ENCODE measurements at regions not wholly inside any gene's neighbourhood (a gene's known extent, or its start where the extent isn't known, plus 50 kb on each side); places are given as distances from the start of the nearest gene placed in this dataset.

DNA sequence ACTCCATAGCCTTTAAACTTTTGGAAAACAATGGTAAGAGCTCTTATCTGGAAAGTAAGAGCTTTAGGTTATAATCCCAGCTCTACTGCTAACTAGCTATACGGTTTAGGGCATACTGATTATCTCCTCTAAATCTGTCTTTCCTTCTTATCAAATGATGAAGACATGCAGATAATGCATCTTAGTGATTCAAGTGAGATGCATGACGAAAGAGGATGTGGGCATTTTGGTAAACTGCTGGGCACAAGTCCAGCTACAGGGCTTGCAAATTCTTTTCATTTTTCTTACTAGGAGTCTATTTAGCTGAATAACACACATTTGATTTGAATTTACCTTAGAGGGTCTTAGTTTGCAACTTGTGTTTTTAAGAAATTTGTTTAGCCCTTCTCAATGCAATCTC, 1604.8 kb upstream of the ZEB2 start:
- TF ChIP-seq ZC3H10 (CRISPR knock-in tag; IDR thresholded peaks at IDR 0.05) (no peak), ISL1 (CRISPR knock-in tag; IDR thresholded peaks at IDR 0.05) (peak; percentile 29; the same call in 1 of the 2 replicates)
- peak; percentile 67 for ATAC-seq

DNA sequence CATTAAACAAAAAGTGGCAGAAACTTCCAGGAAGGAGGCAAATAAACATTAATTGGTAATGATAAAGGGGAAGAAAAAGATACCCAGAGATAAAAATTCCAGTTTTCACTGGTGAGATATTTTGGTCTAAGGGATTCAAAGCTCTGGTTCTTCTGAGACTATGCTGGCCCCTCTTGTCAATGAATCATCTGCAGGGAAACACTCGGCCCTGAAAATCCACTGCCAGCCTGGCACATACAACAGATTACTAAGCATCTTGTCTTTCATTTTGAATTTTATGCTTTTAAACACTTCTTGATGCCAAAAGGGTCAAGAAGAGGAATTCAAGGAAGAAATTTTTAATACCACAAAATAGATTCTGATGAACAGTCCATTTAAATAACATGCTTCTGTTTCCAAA, 1603.8 kb upstream of the ZEB2 start:
- peak; percentile 86 for ATAC-seq
- TF ChIP-seq TCF4 (CRISPR knock-in tag; IDR thresholded peaks at IDR 0.05; ENCODE audit: borderline replicate concordance) (no peak), ARNTL (CRISPR knock-in tag; IDR thresholded peaks at IDR 0.05; ENCODE audit: borderline replicate concordance, low read depth) (no peak), CREB5 (CRISPR knock-in tag; IDR thresholded peaks at IDR 0.05; ENCODE audit: low read depth) (no peak), CSDC2 (CRISPR knock-in tag; IDR thresholded peaks at IDR 0.05) (no peak), CSRNP3 (CRISPR knock-in tag; IDR thresholded peaks at IDR 0.05) (no peak)

- no peak; the same call in 2 of the 3 replicates for ATAC-seq
- TF ChIP-seq CSRNP3 (CRISPR knock-in tag; IDR thresholded peaks at IDR 0.05) (no peak), OSR1 (CRISPR knock-in tag; IDR thresholded peaks at IDR 0.05) (no peak), BACH2 (CRISPR knock-in tag; IDR thresholded peaks at IDR 0.05; ENCODE audit: borderline replicate concordance) (no peak), ZFP30 (CRISPR knock-in tag; IDR thresholded peaks at IDR 0.05) (no peak), ESRRG (CRISPR knock-in tag; IDR thresholded peaks at IDR 0.05) (no peak), CREB5 (CRISPR knock-in tag; IDR thresholded peaks at IDR 0.05; ENCODE audit: low read depth) (no peak), PPARA (CRISPR knock-in tag; IDR thresholded peaks at IDR 0.05; ENCODE audit: borderline replicate concordance) (no peak), SNAI2 (CRISPR knock-in tag; IDR thresholded peaks at IDR 0.05) (no peak)
These were observed 1603.3 kb upstream of the ZEB2 start for GRCh38 chr2:146123256-146123655.

DNA sequence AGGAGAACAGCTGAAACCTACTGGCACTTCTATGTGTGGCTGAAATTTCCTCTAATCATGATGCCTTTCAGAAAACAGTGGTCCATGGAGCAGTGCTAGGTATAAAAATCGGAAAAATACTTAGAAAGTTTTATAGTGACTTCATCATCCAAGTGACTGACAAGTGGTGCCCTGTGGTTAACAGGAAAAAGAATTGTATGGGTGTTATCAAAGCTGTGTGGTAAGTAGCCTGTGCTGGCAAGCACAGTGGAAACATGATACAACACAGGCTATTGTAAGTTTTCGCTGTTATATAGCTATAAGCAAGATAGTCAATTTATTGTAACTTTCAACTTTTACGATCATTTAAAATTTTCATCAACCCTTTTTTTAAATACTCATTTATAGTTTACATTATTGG, 1599.7 kb upstream of the ZEB2 start:
- TF ChIP-seq RARB (CRISPR knock-in tag; IDR thresholded peaks at IDR 0.05) (no peak), ZNF8 (CRISPR knock-in tag; IDR thresholded peaks at IDR 0.05) (no peak), PPARA (CRISPR knock-in tag; IDR thresholded peaks at IDR 0.05; ENCODE audit: borderline replicate concordance) (no peak), TSHZ2 (CRISPR knock-in tag; IDR thresholded peaks at IDR 0.05) (no peak), GLIS3 (CRISPR knock-in tag; IDR thresholded peaks at IDR 0.05) (no peak), BACH2 (CRISPR knock-in tag; IDR thresholded peaks at IDR 0.05; ENCODE audit: borderline replicate concordance) (no peak), ZC3H10 (CRISPR knock-in tag; IDR thresholded peaks at IDR 0.05) (no peak), ISL1 (CRISPR knock-in tag; IDR thresholded peaks at IDR 0.05) (no peak), PATZ1 (CRISPR knock-in tag; IDR thresholded peaks at IDR 0.05; ENCODE audit: borderline replicate concordance) (no peak), TOX (CRISPR knock-in tag; IDR thresholded peaks at IDR 0.05; ENCODE audit: borderline replicate concordance) (no peak), CSRNP3 (CRISPR knock-in tag; IDR thresholded peaks at IDR 0.05) (no peak), CREB5 (CRISPR knock-in tag; IDR thresholded peaks at IDR 0.05; ENCODE audit: low read depth) (no peak), ZFP3 (CRISPR knock-in tag; IDR thresholded peaks at IDR 0.05) (no peak), ZNF565 (CRISPR knock-in tag; conservative IDR thresholded peaks at IDR 0.05; ENCODE audit: low read depth) (no peak), ZFP30 (CRISPR knock-in tag; IDR thresholded peaks at IDR 0.05) (no peak)

More for the DNA sequence above, 1599.7 kb upstream of the ZEB2 start:
- ATAC-seq = no peak
